ENCODE measurements at regions not wholly inside any gene's neighbourhood (a gene's known extent, or its start where the extent isn't known, plus 50 kb on each side); places are given as distances from the start of the nearest gene placed in this dataset.

- TF ChIP-seq CTCF (IDR thresholded peaks at IDR 0.05): no peak
- no peaks in the 10 kb centered on the region for H3K27me3 ChIP-seq (replicated peaks; ENCODE audit: insufficient read depth)
- DNase-seq (ENCODE audit: low spot score) (no peak), ATAC-seq (ENCODE audit: insufficient number of reproducible peaks, low FRiP score, low read depth) (no peak)
- no peaks in the 10 kb centered on the region for H3K4me1 ChIP-seq (ENCODE audit: control insufficient read depth in 1 of 2, low read depth in 2 of 2)
- H3K9me3 ChIP-seq: no peaks in the 10 kb centered on the region
- H3K4me3 ChIP-seq: no peak overlapping the region
- H3K36me3 ChIP-seq: no peaks in the 10 kb centered on the region
- no peak overlapping the region for H3K27ac ChIP-seq
Observed at GRCh38 chr10:104587751-104588150, 53.3 kb upstream of the SORCS3 start.

- TF ChIP-seq CTCF (IDR thresholded peaks at IDR 0.05): no peak
- Histone ChIP-seq H3K36me3 (no peaks in the 10 kb centered on the region), H3K9me3 (no peaks in the 10 kb centered on the region), H3K4me3 (no peak overlapping the region), H3K4me1 (ENCODE audit: control insufficient read depth in 1 of 2, low read depth in 2 of 2) (no peaks in the 10 kb centered on the region), H3K27me3 (replicated peaks; ENCODE audit: insufficient read depth) (no peaks in the 10 kb centered on the region), H3K27ac (no peak overlapping the region)
- ATAC-seq (ENCODE audit: insufficient number of reproducible peaks, low FRiP score, low read depth) (no peak), DNase-seq (ENCODE audit: low spot score) (no peak)
Observed at GRCh38 chr10:104589431-104589830, 51.7 kb upstream of the SORCS3 start.

- Histone ChIP-seq H3K4me3 (no peak overlapping the region), H3K9me3 (no peaks in the 10 kb centered on the region), H3K27me3 (replicated peaks; ENCODE audit: insufficient read depth) (no peaks in the 10 kb centered on the region), H3K4me1 (ENCODE audit: control insufficient read depth in 1 of 2, low read depth in 2 of 2) (no peaks in the 10 kb centered on the region), H3K27ac (no peak overlapping the region), H3K36me3 (no peaks in the 10 kb centered on the region)
- ATAC-seq (ENCODE audit: insufficient number of reproducible peaks, low FRiP score, low read depth) (no peak), DNase-seq (ENCODE audit: low spot score) (no peak)
- no peak for TF ChIP-seq CTCF (IDR thresholded peaks at IDR 0.05)
Observed at GRCh38 chr10:104589871-104590270, 51.2 kb upstream of the SORCS3 start.
